22Rv1 (cell line): ENCODE measurements at regions not wholly inside any gene's neighbourhood (a gene's known extent, or its start where the extent isn't known, plus 50 kb on each side); places are given as distances from the start of the nearest gene placed in this dataset.

Experiments
- H3K27ac ChIP-seq: fragments of 450-650 bp; 2 replicates; pipeline ENCODE4 v1.5.1; 2017
- CTCF ChIP-seq: fragments of 450-650 bp; IDR thresholded peaks from 2 replicates; pipeline ENCODE4 v1.5.1; 2017; ENCODE audit warnings: mild to moderate bottlenecking
- ZFX ChIP-seq: fragments of 450-650 bp; IDR thresholded peaks from 2 replicates; pipeline ENCODE4 v1.6.1; 2017; ENCODE audit warnings: antibody characterized with exemption, borderline replicate concordance

- no peak overlapping the region for H3K27ac ChIP-seq
- no peak for TF ChIP-seq ZFX
- no peak for TF ChIP-seq CTCF
Observed at GRCh38 chr16:85180827-85181738, 68.8 kb upstream of the CIBAR2 start.

GRCh38 chr16:85181739-85182129 is 69.5 kb upstream of the CIBAR2 start:
- TF ChIP-seq CTCF (no peak), ZFX (no peak)
- H3K27ac ChIP-seq: no peak overlapping the region

- TF ChIP-seq CTCF (no peak), ZFX (no peak)
- no peak overlapping the region for H3K27ac ChIP-seq
Observed at GRCh38 chr16:85182286-85182685, 70.0 kb upstream of the CIBAR2 start.

- TF ChIP-seq CTCF (no peak), ZFX (no peak)
- H3K27ac ChIP-seq: no peak overlapping the region
Observed at GRCh38 chr16:85182774-85183173, 70.5 kb upstream of the CIBAR2 start.

GRCh38 chr16:85183564-85183963 is 71.3 kb upstream of the CIBAR2 start:
- TF ChIP-seq ZFX (no peak), CTCF (no peak)
- no peak overlapping the region for H3K27ac ChIP-seq

GRCh38 chr16:85184404-85184803 is 72.1 kb upstream of the CIBAR2 start:
- no peak overlapping the region for H3K27ac ChIP-seq
- no peak for TF ChIP-seq ZFX
- TF ChIP-seq CTCF: no peak

GRCh38 chr16:85185303-85186100 is 73.2 kb upstream of the CIBAR2 start:
- no peak overlapping the region for H3K27ac ChIP-seq
- TF ChIP-seq CTCF (no peak), ZFX (no peak)
